Posterior cingulate gyrus (tissue), 11 donors: ENCODE measurements at regions not wholly inside any gene's neighbourhood (a gene's known extent, or its start where the extent isn't known, plus 50 kb on each side); places are given as distances from the start of the nearest gene placed in this dataset.

Experiments
- DNase-seq, 10 donors: peaks; one replicate each; pipeline versions ENCODE4 v3.0.0 to v3.0.0-alpha.2; 2020 to 2021; ENCODE audit warnings: mixed read lengths in 3 of 10
- intact Hi-C: fragments of 100-400 bp; cut with DNase I; formaldehyde crosslinking; loops from one replicate; pipeline ENCODE4 v1.15.1; 2023

DNA sequence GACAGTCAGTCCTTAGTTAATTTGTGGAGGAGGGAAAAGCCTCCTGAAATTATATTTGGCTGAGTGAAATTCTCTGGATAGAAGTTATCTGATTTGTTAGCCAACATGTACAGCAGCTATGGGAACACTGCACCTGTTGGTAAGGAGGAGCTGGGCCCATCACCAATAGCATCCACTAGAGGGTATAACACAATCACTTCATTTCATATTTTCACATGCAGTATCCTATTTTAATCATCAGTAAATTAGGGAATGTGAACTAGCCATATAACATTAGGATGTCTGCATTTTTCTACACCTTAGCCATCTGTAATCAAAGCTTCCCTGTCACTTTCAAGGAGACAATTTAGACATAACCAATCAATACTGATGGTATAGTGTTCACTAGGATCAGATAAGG lies 818.4 kb upstream of the CDH2 start:
- intact Hi-C loops, result no loop called here
- DNase-seq, result no peak

DNA sequence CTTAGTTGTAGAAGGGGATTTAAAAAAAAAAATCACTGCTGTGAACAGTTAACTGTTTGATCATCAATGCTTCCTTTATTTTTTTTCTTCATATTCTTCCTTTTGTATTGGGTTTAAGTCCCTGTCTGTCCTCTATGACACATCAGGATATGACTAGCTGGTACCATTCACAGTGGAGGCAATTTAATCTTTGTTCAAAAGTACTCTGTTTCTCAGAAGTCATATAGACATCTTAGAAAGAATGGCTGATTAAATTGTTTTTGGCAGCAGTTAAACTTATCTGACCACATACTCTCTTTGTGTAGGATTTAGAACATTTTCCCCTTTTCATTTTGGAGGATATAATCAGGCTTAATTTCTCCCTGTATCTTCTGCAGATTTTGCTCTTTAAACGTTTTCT lies 807.8 kb upstream of the CDH2 start:
- DNase-seq, result no peak
- intact Hi-C loops, result no loop called here

- intact Hi-C loops, result no loop called here
- DNase-seq, result no peak
Observed at GRCh38 chr18:28974504-28974903, 797.6 kb upstream of the CDH2 start.

GRCh38 chr18:28973324-28973723 lies 796.4 kb upstream of the CDH2 start:
- DNase-seq, result no peak
- intact Hi-C loops, result no loop called here

- no peak for DNase-seq
Observed at GRCh38 chr18:28972333-28972907, 795.5 kb upstream of the CDH2 start.

DNA sequence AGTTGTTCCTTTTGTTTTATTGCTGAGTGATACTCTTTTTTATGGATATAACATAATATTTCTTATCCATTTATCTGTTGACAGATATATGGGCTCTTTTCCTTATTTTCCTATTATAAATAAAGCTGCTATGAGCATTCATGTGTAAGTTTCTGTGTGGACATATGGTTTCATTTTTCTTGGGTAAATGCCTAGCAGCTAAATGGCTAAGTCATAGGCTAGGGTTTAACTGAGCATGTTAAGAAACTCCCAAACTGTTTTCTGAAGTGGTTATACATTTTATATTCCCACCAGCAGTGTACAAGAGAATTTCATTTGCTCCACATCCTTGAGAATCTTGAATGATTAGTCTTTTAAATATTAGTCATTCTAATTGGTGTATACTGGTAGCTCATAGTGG lies 786.6 kb upstream of the CDH2 start:
- no peak for DNase-seq
- intact Hi-C loops, result no loop called here

More at GRCh38 chr18:28972333-28972907, 795.5 kb upstream of the CDH2 start:
- intact Hi-C loops, result no loop called here

DNA sequence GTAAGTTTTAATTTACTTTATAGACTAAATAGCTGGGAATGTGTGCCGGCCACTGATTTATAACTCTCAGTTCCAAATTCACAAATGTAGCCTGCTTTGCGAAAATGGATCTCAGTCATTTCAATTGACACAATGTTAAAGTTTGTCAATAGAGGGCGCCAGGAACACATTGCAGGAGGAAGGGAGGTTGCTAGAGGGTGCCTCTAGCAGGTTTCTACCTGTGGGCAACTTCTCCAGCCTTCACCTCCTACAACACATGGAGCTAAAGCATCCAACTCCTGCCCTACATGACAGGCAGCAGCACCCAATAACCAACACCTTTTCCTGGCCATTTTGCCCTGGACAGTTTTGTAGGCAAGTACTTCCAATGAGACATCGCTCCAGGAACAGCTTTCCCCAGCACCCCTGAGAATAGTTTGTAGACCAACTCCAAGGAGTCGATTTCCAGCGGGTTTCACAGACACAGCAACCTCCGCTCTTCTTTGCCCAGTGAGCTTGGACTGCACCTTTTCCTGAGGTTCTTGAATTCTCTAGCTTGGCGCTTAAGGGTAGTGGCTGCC lies 784.8 kb upstream of the CDH2 start:
- intact Hi-C loops, result no loop called here
- no peak for DNase-seq

DNA sequence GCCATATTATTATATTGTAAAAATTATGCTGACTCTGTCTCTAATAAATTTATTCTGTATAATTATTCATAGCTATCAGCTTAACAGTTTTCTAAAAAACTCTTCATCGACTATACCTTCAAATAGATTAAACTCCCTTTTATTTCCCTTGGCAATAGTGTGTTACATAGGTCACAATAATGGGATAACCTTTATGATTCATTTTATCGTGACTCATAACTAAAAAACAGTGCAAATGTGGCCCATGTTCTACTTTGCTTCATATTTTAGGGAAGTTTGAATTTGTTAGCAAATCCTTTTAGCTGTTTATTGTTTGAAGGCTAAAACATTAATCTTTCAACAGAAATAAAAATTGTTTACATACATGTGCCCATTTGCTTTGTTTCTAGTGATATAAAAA lies 783.2 kb upstream of the CDH2 start:
- DNase-seq, result no peak
- intact Hi-C loops, result no loop called here

DNA sequence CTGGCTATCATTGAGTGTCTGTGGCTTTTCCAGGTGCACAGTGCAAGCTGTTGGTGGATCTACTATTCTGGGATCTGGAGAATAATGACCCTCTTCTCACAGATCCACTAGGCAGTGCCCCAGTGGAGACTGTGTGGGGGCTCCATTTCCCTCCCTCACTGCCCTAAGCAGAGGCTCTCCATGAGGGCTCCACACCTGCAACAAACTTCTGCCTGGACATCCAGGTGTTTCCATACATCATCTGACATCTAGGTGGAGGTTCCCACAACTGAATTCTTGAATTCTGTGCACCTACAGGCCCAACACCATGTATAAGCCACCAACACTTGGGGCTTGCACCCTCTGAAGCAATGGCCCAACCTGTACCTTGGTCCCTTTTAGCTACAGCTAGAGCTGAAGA lies 775.4 kb upstream of the CDH2 start:
- DNase-seq, result no peak
- intact Hi-C loops, result no loop called here

DNA sequence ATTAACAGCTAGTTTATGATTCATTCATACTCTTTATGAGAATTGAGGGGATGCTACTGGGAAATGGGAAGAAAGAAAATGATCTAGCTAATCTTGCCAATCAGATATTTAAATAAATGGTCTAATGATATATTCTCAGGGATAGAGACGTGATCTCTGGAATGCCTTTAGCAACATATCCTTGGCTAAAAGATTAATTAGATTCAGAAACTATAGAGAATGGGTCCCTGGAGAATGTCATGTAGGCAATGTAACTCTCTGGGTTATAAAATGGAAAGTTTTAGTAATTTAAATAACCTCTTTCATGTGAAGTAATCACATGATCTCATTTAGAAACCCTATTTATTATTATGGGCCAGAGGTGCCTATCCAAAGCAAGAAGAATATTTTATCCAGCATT lies 771.0 kb upstream of the CDH2 start:
- DNase-seq, result no peak
- intact Hi-C loops, result no loop called here

- intact Hi-C loops, result no loop called here
- no peak for DNase-seq
Observed at GRCh38 chr18:28946471-28946870, 769.5 kb upstream of the CDH2 start.

GRCh38 chr18:28922936-28923335 lies 746.0 kb upstream of the CDH2 start:
- DNase-seq, result no peak
- intact Hi-C loops, result no loop called here

- DNase-seq, result no peak
- intact Hi-C loops, result no loop called here
Observed at GRCh38 chr18:28916456-28916855, 739.5 kb upstream of the CDH2 start.

DNA sequence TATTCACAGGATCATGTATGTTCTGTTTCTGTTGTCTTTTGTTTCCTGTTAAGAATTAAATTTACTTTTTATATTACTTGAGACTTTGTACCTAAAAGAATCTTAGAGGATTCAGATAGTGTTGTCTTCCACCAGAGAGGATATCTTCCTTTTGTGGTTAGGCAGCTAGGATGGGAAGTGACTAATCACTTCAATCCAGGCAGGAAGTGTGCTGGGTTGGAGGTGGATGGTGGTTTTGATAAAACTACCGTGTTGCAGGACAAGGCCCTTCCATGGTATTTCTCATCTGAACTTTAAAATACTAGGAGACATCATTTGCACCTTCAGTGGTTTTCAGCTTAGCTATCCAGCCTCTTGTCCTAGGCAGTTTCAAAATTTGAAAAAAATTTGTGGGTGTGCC lies 728.6 kb upstream of the CDH2 start:
- DNase-seq, result no peak
- intact Hi-C loops, result no loop called here

DNA sequence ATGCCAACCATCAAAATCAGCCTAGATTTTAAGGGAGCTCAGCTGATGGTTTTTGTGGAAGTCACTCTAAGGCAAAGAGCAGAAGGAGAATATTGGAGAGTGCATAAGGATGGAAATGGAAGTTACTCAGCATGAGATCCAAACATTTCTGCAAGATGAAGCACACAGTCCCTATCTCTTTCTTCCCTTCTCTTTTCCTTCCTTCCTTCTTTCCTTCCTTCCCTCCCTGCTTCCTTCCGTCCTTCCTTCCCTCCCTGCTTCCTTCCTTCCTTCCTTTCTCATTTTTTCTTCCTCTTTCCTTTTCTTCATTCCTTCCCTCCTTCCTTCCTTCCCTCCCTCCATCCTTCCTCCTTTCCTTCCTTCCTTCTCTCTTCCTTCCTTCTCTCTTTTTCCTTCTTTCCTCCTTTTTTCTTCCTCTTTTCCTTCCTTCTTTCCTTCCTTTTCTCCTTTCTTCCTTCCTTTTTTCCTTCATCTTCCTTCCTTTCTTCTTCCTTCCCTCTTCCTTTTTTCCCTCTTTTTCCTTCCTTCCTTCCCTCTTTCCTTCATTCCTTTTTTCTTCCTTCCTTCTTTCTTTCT lies 727.9 kb upstream of the CDH2 start:
- no peak for DNase-seq
- intact Hi-C loops, result no loop called here

DNA sequence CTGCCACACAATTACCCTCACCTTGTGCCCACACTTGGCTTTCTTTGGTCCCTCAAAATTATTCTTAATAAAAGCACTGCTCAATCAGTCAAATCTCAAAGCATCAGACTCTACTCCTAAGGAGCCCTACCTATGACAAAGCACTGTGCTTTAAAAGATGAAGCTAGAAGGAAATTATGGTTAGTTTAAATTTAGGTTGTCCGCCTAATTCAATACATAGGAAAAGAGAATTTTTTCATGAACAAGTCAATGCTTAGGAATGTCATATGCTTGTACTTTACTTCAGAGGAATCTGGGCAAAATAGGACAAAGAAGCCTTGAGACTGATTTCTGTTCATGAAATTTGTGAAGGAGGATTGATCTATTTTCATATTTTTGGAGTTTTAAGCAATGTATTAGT lies 726.4 kb upstream of the CDH2 start:
- intact Hi-C loops, result no loop called here
- DNase-seq, result no peak

GRCh38 chr18:28890791-28891190 lies 713.9 kb upstream of the CDH2 start:
- intact Hi-C loops, result no loop called here
- no peak for DNase-seq

GRCh38 chr18:28884304-28884703 lies 707.4 kb upstream of the CDH2 start:
- intact Hi-C loops, result no loop called here

DNA sequence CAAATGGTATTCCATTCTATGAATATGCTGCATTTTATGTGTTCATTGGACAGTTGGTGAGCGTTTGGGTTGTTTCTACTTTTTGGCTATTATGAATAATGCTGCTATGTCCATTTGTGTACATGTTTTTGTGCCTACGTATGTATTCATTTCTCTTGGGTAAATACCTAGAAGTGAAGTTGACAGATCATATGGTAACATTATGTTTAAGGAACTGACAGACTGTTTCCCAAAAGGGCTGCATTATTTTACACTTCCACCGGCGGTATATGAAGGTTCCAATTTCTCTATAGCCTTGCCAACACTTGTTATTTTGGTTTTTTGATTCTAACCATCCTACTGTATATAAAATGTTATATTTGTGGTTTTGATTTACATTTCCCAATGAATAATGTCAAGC lies 703.9 kb upstream of the CDH2 start:
- DNase-seq, result no peak
- intact Hi-C loops, result no loop called here

More at GRCh38 chr18:28884304-28884703, 707.4 kb upstream of the CDH2 start:
- DNase-seq, result no peak

GRCh38 chr18:28875059-28875458 lies 698.1 kb upstream of the CDH2 start:
- intact Hi-C loops, result no loop called here
- DNase-seq, result no peak

GRCh38 chr18:28863396-28863795 lies 686.5 kb upstream of the CDH2 start:
- intact Hi-C loops, result no loop called here
- DNase-seq, result no peak

GRCh38 chr18:28858248-28858647 lies 681.3 kb upstream of the CDH2 start:
- intact Hi-C loops, result no loop called here
- DNase-seq, result no peak

GRCh38 chr18:28855989-28856388 lies 679.1 kb upstream of the CDH2 start:
- no peak for DNase-seq

More at GRCh38 chr18:28855989-28856388, 679.1 kb upstream of the CDH2 start:
- intact Hi-C loops, result no loop called here
